H1 (cell line): ENCODE measurements at regions not wholly inside any gene's neighbourhood (a gene's known extent, or its start where the extent isn't known, plus 50 kb on each side); places are given as distances from the start of the nearest gene placed in this dataset.

Experiments used
- CTCF ChIA-PET: fragments of 300-600 bp; sonication (Branson Sonifier 250); formaldehyde crosslinking; loops from one replicate; lab custom pipeline; 2021; ENCODE audit not compliant: partially characterized antibody; lab: Charles Lee
- POLR2A ChIA-PET: fragments of 300-600 bp; sonication (Branson Sonifier 250); formaldehyde crosslinking; loops from one replicate; lab custom pipeline; 2021; ENCODE audit warnings: inconsistent platforms; ENCODE audit not compliant: partially characterized antibody; lab: Charles Lee
- DNase-seq, 2 experiments: peaks; one replicate each; pipeline versions ENCODE4 v3.0.0 to v3.0.0-alpha.2; 2010 to 2022; ENCODE audit warnings: low spot score in 2 of 2, low read depth in 1 of 2, mixed read lengths in 1 of 2
- FAIRE-seq: peaks from 2 replicates; lab custom pipeline; 2011; peaks lifted over from hg19 to GRCh38; lab: Jason Lieb, UNC
- H2AFZ ChIP-seq: 2 replicates; pipeline ENCODE4 v1.8.1; 2012; ENCODE audit warnings: low read length, inconsistent platforms
- H2AK5ac ChIP-seq: 2 replicates; pipeline ENCODE4 v1.6.1; 2013; ENCODE audit warnings: low read depth, low read length
- H2BK120ac ChIP-seq: replicated peaks from 2 replicates; pipeline ENCODE3; 2013; ENCODE audit warnings: low read depth, low read length, inconsistent platforms
- H2BK12ac ChIP-seq: 2 replicates; pipeline ENCODE4 v1.6.1; 2013; ENCODE audit warnings: low read depth, low read length
- H2BK15ac ChIP-seq: 2 replicates; pipeline ENCODE4 v1.6.1; 2013; ENCODE audit warnings: low read length
- H2BK20ac ChIP-seq: 2 replicates; pipeline ENCODE4 v1.6.1; 2013; ENCODE audit warnings: low read length
- H2BK5ac ChIP-seq: 2 replicates; pipeline ENCODE4 v1.6.1; 2013; ENCODE audit warnings: low read depth, low read length
- H3K14ac ChIP-seq: 2 replicates; pipeline ENCODE4 v1.6.1; 2013; ENCODE audit warnings: inconsistent platforms; ENCODE audit not compliant: insufficient read length
- H3K18ac ChIP-seq: 2 replicates; pipeline ENCODE4 v1.6.1; 2013; ENCODE audit warnings: low read length; ENCODE audit errors: extremely low read depth
- H3K23ac ChIP-seq: 2 replicates; pipeline ENCODE4 v1.6.1; 2013; ENCODE audit warnings: inconsistent platforms; ENCODE audit not compliant: insufficient read length
- H3K23me2 ChIP-seq: 2 replicates; pipeline ENCODE4 v1.6.1; 2013; ENCODE audit warnings: low read depth, low read length
- H3K27ac ChIP-seq: 2 replicates; pipeline ENCODE4 v1.6.1; 2011; ENCODE audit warnings: low read depth, low read length, inconsistent platforms
- H3K27me3 ChIP-seq, 4 experiments: replicated peaks in 1 of 4; 1 replicate in 1 of 4; 2 replicates in 3 of 4; pipeline versions ENCODE4 v1.6.1 to v1.8.1; 2011 to 2013; ENCODE audit warnings: low read length in 3 of 4, mild to moderate bottlenecking in 3 of 4, inconsistent platforms in 2 of 4, mixed read lengths in 2 of 4, moderate library complexity in 1 of 4; ENCODE audit not compliant: control insufficient read depth in 3 of 4, insufficient read depth in 3 of 4; ENCODE audit errors: extremely low read depth in 1 of 4
- H3K36me3 ChIP-seq, 4 experiments: 2 replicates each; pipeline versions ENCODE4 v1.6.1 to v1.8.1; 2011 to 2013; ENCODE audit warnings: mild to moderate bottlenecking in 4 of 4, low read length in 3 of 4, moderate library complexity in 2 of 4, control low read depth in 1 of 4, inconsistent platforms in 1 of 4; ENCODE audit not compliant: insufficient read depth in 4 of 4, control insufficient read depth in 2 of 4
- H3K4ac ChIP-seq: replicated peaks from 2 replicates; pipeline ENCODE3; 2013; ENCODE audit warnings: low read length, low read depth, mixed read lengths, inconsistent platforms; ENCODE audit not compliant: insufficient read length
- H3K4me1 ChIP-seq, 4 experiments: replicated peaks in 1 of 4; 1 replicate in 1 of 4; 2 replicates in 3 of 4; pipeline versions ENCODE4 v1.6.1 to v1.8.1; 2011 to 2013; ENCODE audit warnings: low read length in 3 of 4, inconsistent platforms in 2 of 4, mixed read lengths in 1 of 4; ENCODE audit not compliant: insufficient read depth in 4 of 4, control insufficient read depth in 3 of 4
- H3K4me2 ChIP-seq, 2 experiments: 2 replicates each; pipeline versions ENCODE4 v1.6.1 to v1.8.1; 2011 to 2013; ENCODE audit warnings: low read depth in 2 of 2, low read length in 2 of 2, control low read depth in 1 of 2, inconsistent platforms in 1 of 2, mild to moderate bottlenecking in 1 of 2; ENCODE audit not compliant: insufficient read depth in 1 of 2
- H3K4me3 ChIP-seq, 4 experiments: fragments of 200-600, 300-600 bp in 1 of 4; sonication (generic), shearing (Covaris generic), sonication (Bioruptor Twin) in 1 of 4; 2 replicates each; pipeline versions ENCODE4 v1.5.1 to v1.8.1; 2011 to 2016; ENCODE audit warnings: low read length in 4 of 4, low read depth in 3 of 4, control low read depth in 2 of 4, inconsistent platforms in 2 of 4, mild to moderate bottlenecking in 2 of 4, mixed read lengths in 1 of 4, moderate library complexity in 1 of 4; ENCODE audit not compliant: insufficient read depth in 2 of 4; ENCODE audit errors: extremely low read depth in 1 of 4
- H3K56ac ChIP-seq: replicated peaks from 2 replicates; pipeline ENCODE3; 2013; ENCODE audit warnings: low read depth, mild to moderate bottlenecking, mixed read lengths, low read length, inconsistent platforms; ENCODE audit not compliant: insufficient read length
- H3K79me1 ChIP-seq: 2 replicates; pipeline ENCODE4 v1.6.1; 2013; ENCODE audit warnings: low read depth, low read length, control low read depth
- H3K79me2 ChIP-seq, 2 experiments: 2 replicates each; pipeline versions ENCODE4 v1.6.1 to v1.8.1; 2012 to 2013; ENCODE audit warnings: low read length in 2 of 2, mild to moderate bottlenecking in 2 of 2, inconsistent platforms in 1 of 2; ENCODE audit not compliant: insufficient read depth in 2 of 2, control insufficient read depth in 1 of 2
- H3K9ac ChIP-seq, 4 experiments: replicated peaks in 1 of 4; 1 replicate in 1 of 4; 2 replicates in 3 of 4; pipeline versions ENCODE4 v1.6.1 to v1.8.1; 2011 to 2013; ENCODE audit warnings: low read depth in 3 of 4, low read length in 3 of 4, control low read depth in 2 of 4, mild to moderate bottlenecking in 2 of 4, moderate library complexity in 2 of 4, inconsistent platforms in 1 of 4; ENCODE audit errors: extremely low read depth in 1 of 4
- H3K9me3 ChIP-seq, 2 experiments: 2 replicates each; pipeline versions ENCODE4 v1.6.1 to v1.8.1; 2012 to 2013; ENCODE audit warnings: mild to moderate bottlenecking in 2 of 2, moderate library complexity in 2 of 2, control low read depth in 1 of 2, inconsistent platforms in 1 of 2, low read depth in 1 of 2, low read length in 1 of 2, mixed read lengths in 1 of 2; ENCODE audit not compliant: insufficient read depth in 2 of 2
- H4K20me1 ChIP-seq, 2 experiments: replicated peaks in 1 of 2; 2 replicates each; pipeline versions ENCODE3 to v1.8.1; 2011 to 2013; ENCODE audit warnings: inconsistent platforms in 2 of 2, low read length in 2 of 2, mild to moderate bottlenecking in 1 of 2; ENCODE audit not compliant: insufficient read depth in 2 of 2, control insufficient read depth in 1 of 2
- H4K5ac ChIP-seq: 2 replicates; pipeline ENCODE4 v1.6.1; 2013; ENCODE audit warnings: low read length, low read depth, mixed read lengths, inconsistent platforms; ENCODE audit not compliant: insufficient read length
- H4K8ac ChIP-seq: 2 replicates; pipeline ENCODE4 v1.8.0; 2013; ENCODE audit warnings: mild to moderate bottlenecking, moderate library complexity, low read length, inconsistent platforms; ENCODE audit not compliant: insufficient read depth; ENCODE audit errors: extremely low read depth
- H4K91ac ChIP-seq: replicated peaks from 2 replicates; pipeline ENCODE3; 2013; ENCODE audit warnings: low read length, mixed read lengths, inconsistent platforms; ENCODE audit not compliant: insufficient read length
- CBX8 ChIP-seq: fragments of 300-800, 300-1000 bp; sonication (generic); IDR thresholded peaks from 2 replicates; pipeline ENCODE4 v1.7.1; 2016; ENCODE audit warnings: low read depth, low read length, borderline replicate concordance
- KDM1A ChIP-seq: fragments of 200-600, 300-600 bp; sonication (generic); IDR thresholded peaks from 2 replicates; pipeline ENCODE4 v1.7.1; 2016; ENCODE audit warnings: mild to moderate bottlenecking, low read length, borderline replicate concordance
- KDM5A ChIP-seq: fragments of 200-600 bp; IDR thresholded peaks from 2 replicates; pipeline ENCODE4 v1.7.1; 2012; ENCODE audit warnings: mild to moderate bottlenecking, low read length, inconsistent platforms, mixed read lengths
- RAD21 ChIP-seq, 2 experiments: IDR thresholded peaks in 1 of 2; conservative IDR thresholded peaks in 1 of 2; 2 replicates each; pipeline ENCODE4 v1.6.1; 2011; ENCODE audit warnings: low read depth in 2 of 2, low read length in 2 of 2, improper control_type of control experiment in 1 of 2, inconsistent platforms in 1 of 2, mild to moderate bottlenecking in 1 of 2, moderate library complexity in 1 of 2
- RBBP5 ChIP-seq: IDR thresholded peaks from 2 replicates; pipeline ENCODE4 v1.7.1; 2012; ENCODE audit warnings: low read depth, mild to moderate bottlenecking, inconsistent platforms, low read length, moderate library complexity, borderline replicate concordance
- SP4 ChIP-seq: IDR thresholded peaks from 2 replicates; pipeline ENCODE4 v1.6.1; 2012; ENCODE audit warnings: low read length, inconsistent platforms
- WGBS, 2 experiments: shearing (Covaris generic) in 1 of 2; methylation state at CpG; one replicate each; pipeline versions ENCODE4 v1.1.6 to v1.1.7; 2013 to 2015; ENCODE audit warnings: low lambda C conversion rate in 2 of 2, mixed read lengths in 2 of 2, inconsistent platforms in 1 of 2, low coverage in 1 of 2, missing lambda C conversion rate in 1 of 2; ENCODE audit not compliant: insufficient replicate concordance in 2 of 2, insufficient coverage in 1 of 2, insufficient read length in 1 of 2; ENCODE audit errors: extremely low coverage in 1 of 2, missing lambda C conversion rate in 1 of 2; 5-methylcytosine and 5-hydroxymethylcytosine counted together

- DNase-seq (no peak), FAIRE-seq (no peak)
- Histone ChIP-seq H4K91ac (no peak overlapping the region), H2BK5ac (no peak overlapping the region), H3K14ac (no peak overlapping the region), H2BK15ac (no peak overlapping the region), H4K8ac (no peak overlapping the region), H3K27ac (no peak overlapping the region), H3K56ac (no peak overlapping the region), H3K23me2 (no peaks in the 10 kb centered on the region), H4K5ac (no peak overlapping the region), H3K27me3 (no peaks in the 10 kb centered on the region), H2BK120ac (no peak overlapping the region), H2BK12ac (no peak overlapping the region), H4K20me1 (no peaks in the 10 kb centered on the region), H2BK20ac (no peak overlapping the region), H3K36me3 (no peaks in the 10 kb centered on the region), H3K4me2 (no peak overlapping the region), H3K4ac (no peak overlapping the region), H3K79me2 (no peaks in the 10 kb centered on the region), H3K23ac (no peak overlapping the region), H3K18ac (no peak overlapping the region), H3K79me1 (no peaks in the 10 kb centered on the region), H3K4me3 (no peak overlapping the region), H2AK5ac (no peak overlapping the region), H3K9ac (no peak overlapping the region), H2AFZ (no peak overlapping the region), H3K9me3 (no peaks in the 10 kb centered on the region), H3K4me1 (no peaks in the 10 kb centered on the region)
- WGBS, 2 experiments: 92% methylated on average over 3 of the region's 3 CpGs; no CpG with 5 or more reads in 1 of the 2 experiments
- ChIA-PET CTCF (no interaction called here), POLR2A (no interaction called here)
- TF ChIP-seq SP4: no peak
- TF ChIP-seq KDM1A: no peak
- no peak for TF ChIP-seq RAD21 (IDR thresholded peaks at IDR 0.05 in 1 of 2, conservative IDR thresholded peaks at IDR 0.05 in 1 of 2; ENCODE audit: low read depth in 2 of 2, low read length in 2 of 2)
- TF ChIP-seq RBBP5: no peak
- no peak for TF ChIP-seq CBX8
- TF ChIP-seq KDM5A: no peak
Measured at GRCh38 chr18:73923866-73924265, 223.8 kb downstream of the FBXO15 start.
